CD14-positive monocyte (primary cell): ENCODE measurements at regions not wholly inside any gene's neighbourhood (a gene's known extent, or its start where the extent isn't known, plus 50 kb on each side); places are given as distances from the start of the nearest gene placed in this dataset.

Experiments used
- DNase-seq, 3 donors: peaks; one replicate each; pipeline ENCODE4 v3.0.0-alpha.2; 2011 to 2022
- H2AFZ ChIP-seq: 2 replicates; pipeline ENCODE4 v1.6.0; 2012; ENCODE audit warnings: mild to moderate bottlenecking, low read depth, low read length, inconsistent platforms; ENCODE audit not compliant: insufficient read depth, poor library complexity, severe bottlenecking
- H3K27ac ChIP-seq, 2 donors: 1 replicate in 1 of 2; 2 replicates in 1 of 2; pipeline ENCODE4 v1.5.1; 2012 to 2013; ENCODE audit warnings: low read length in 2 of 2, control low read depth in 1 of 2, inconsistent platforms in 1 of 2, low read depth in 1 of 2, mild to moderate bottlenecking in 1 of 2
- H3K27me3 ChIP-seq, 2 donors: one replicate each; pipeline versions ENCODE4 v1.6.0 to v1.6.1; 2011 to 2013; ENCODE audit warnings: low read length in 2 of 2; ENCODE audit not compliant: control insufficient read depth in 2 of 2, insufficient read depth in 2 of 2
- H3K36me3 ChIP-seq, 2 donors: replicated peaks in 1 of 2; 1 replicate in 1 of 2; 2 replicates in 1 of 2; pipeline versions ENCODE4 v1.5.1 to v1.6.1; 2012 to 2013; ENCODE audit warnings: low read length in 2 of 2, control low read depth in 1 of 2, inconsistent platforms in 1 of 2, mild to moderate bottlenecking in 1 of 2; ENCODE audit not compliant: insufficient read depth in 2 of 2, control insufficient read depth in 1 of 2
- H3K4me1 ChIP-seq, 2 donors: 1 replicate in 1 of 2; 2 replicates in 1 of 2; pipeline versions ENCODE4 v1.5.1 to v1.6.1; 2012 to 2013; ENCODE audit warnings: low read length in 2 of 2, control low read depth in 1 of 2, inconsistent platforms in 1 of 2, mild to moderate bottlenecking in 1 of 2, moderate library complexity in 1 of 2; ENCODE audit not compliant: insufficient read depth in 2 of 2, control insufficient read depth in 1 of 2
- H3K4me2 ChIP-seq: replicated peaks from 2 replicates; pipeline ENCODE3; 2012; ENCODE audit warnings: low read length, moderate library complexity, mild to moderate bottlenecking; ENCODE audit not compliant: poor library complexity, severe bottlenecking; ENCODE audit errors: extremely low read depth
- H3K4me3 ChIP-seq, 3 experiments: fragments of 200-600 bp in 1 of 3; sonication (generic) in 1 of 3; replicated peaks in 1 of 3; 1 replicate in 2 of 3; 2 replicates in 1 of 3; pipeline ENCODE4 v1.5.1; 2011 to 2013; ENCODE audit warnings: low read length in 3 of 3, mild to moderate bottlenecking in 3 of 3, control low read depth in 2 of 3, low read depth in 2 of 3, inconsistent platforms in 1 of 3, moderate library complexity in 1 of 3
- H3K79me2 ChIP-seq: 2 replicates; pipeline ENCODE4 v1.6.0; 2012; ENCODE audit warnings: mild to moderate bottlenecking, control low read depth, inconsistent platforms, low read length, moderate library complexity; ENCODE audit not compliant: insufficient read depth
- H3K9ac ChIP-seq: 2 replicates; pipeline ENCODE4 v1.6.0; 2017; ENCODE audit warnings: low read length, mild to moderate bottlenecking; ENCODE audit not compliant: insufficient read depth, poor library complexity, severe bottlenecking
- H3K9me3 ChIP-seq, 2 donors: replicated peaks in 1 of 2; 1 replicate in 1 of 2; 2 replicates in 1 of 2; pipeline versions ENCODE4 v1.5.1 to v1.6.1; 2012 to 2013; ENCODE audit warnings: low read length in 2 of 2, control low read depth in 1 of 2; ENCODE audit not compliant: control insufficient read depth in 1 of 2, insufficient read depth in 1 of 2
- H4K20me1 ChIP-seq: 2 replicates; pipeline ENCODE4 v1.6.0; 2012; ENCODE audit warnings: mild to moderate bottlenecking, low read length, control low read depth, moderate library complexity; ENCODE audit not compliant: insufficient read depth
- H3K27ac Mint-ChIP-seq, 7 donors: one replicate each; pipeline ENCODE4 v1.8.0; 2020; ENCODE audit warnings: mild to moderate bottlenecking in 7 of 7, mixed read lengths in 7 of 7, moderate library complexity in 6 of 7, inconsistent platforms in 2 of 7
- H3K27me3 Mint-ChIP-seq, 3 donors: one replicate each; pipeline ENCODE4 v1.8.0; 2021 to 2022; ENCODE audit warnings: low read depth in 3 of 3, mild to moderate bottlenecking in 3 of 3, mixed read lengths in 3 of 3, moderate library complexity in 3 of 3, inconsistent platforms in 1 of 3
- H3K36me3 Mint-ChIP-seq, 2 donors: one replicate each; pipeline ENCODE4 v1.8.0; 2020; ENCODE audit warnings: mixed read lengths in 2 of 2, inconsistent platforms in 1 of 2, mild to moderate bottlenecking in 1 of 2
- H3K4me1 Mint-ChIP-seq: one replicate; pipeline ENCODE4 v1.8.0; 2020; ENCODE audit warnings: mild to moderate bottlenecking, mixed read lengths
- H3K4me3 Mint-ChIP-seq, 2 donors: one replicate each; pipeline ENCODE4 v1.8.0; 2020; ENCODE audit warnings: mild to moderate bottlenecking in 2 of 2, mixed read lengths in 2 of 2, moderate library complexity in 1 of 2
- H3K9me3 Mint-ChIP-seq, 7 donors: one replicate each; pipeline ENCODE4 v1.8.0; 2020 to 2022; ENCODE audit warnings: mixed read lengths in 7 of 7, mild to moderate bottlenecking in 6 of 7, moderate library complexity in 6 of 7, inconsistent platforms in 2 of 7
- CTCF ChIP-seq: fragments of 200-600 bp; IDR thresholded peaks from one replicate; pipeline ENCODE4 v1.8.0; 2022; ENCODE audit warnings: antibody characterized with exemption, mild to moderate bottlenecking
- WGBS: methylation state at CpG from one replicate; pipeline ENCODE4 v1.1.5; 2013; ENCODE audit warnings: missing lambda C conversion rate; ENCODE audit not compliant: insufficient coverage; 5-methylcytosine and 5-hydroxymethylcytosine counted together
- intact Hi-C, 2 donors: fragments of 100-400 bp; cut with micrococcal nuclease; formaldehyde crosslinking; loops; one replicate each; pipeline versions ENCODE4 v1.15.0 to v1.15.1; 2023

DNA sequence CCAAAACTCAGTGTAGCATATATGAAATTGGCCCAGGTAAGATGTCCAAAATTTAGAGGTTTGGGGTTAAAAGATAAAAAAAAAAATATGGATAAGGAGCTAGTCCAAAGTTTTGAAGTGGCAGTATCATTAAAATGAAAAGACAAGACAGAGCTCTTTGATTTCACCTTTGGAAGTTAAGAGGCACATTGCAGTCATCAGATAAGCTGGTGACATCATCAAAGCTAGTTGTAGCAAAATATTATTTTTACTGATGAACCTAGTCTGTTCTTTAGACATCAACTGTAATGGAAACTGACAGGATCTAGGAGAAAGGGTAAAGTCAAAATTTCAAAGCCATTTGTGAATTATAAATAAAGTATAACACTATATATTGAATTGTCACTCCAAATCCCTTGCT, 603.7 kb upstream of the CDH8 start:
- H3K4me3 ChIP-seq: no peak overlapping the region
- no peak overlapping the region for H3K9ac ChIP-seq
- no peaks in the 10 kb centered on the region for H3K79me2 ChIP-seq
- H4K20me1 ChIP-seq: no peaks in the 10 kb centered on the region
- peaks cover 0 to 15% (median 8%) of the 10 kb centered on the region in 7 donors for H3K9me3 Mint-ChIP-seq
- no peaks in the 10 kb centered on the region for H3K36me3 Mint-ChIP-seq
- intact Hi-C loops: no loop called here
- no peaks in the 10 kb centered on the region for H3K36me3 ChIP-seq
- no peak overlapping the region for H2AFZ ChIP-seq
- H3K4me1 Mint-ChIP-seq: no peaks in the 10 kb centered on the region
- H3K27me3 Mint-ChIP-seq: no peaks in the 10 kb centered on the region
- H3K4me3 Mint-ChIP-seq: no peak overlapping the region
- no peak for TF ChIP-seq CTCF
- H3K27ac ChIP-seq: no peak overlapping the region
- no peak overlapping the region for H3K4me2 ChIP-seq
- H3K27me3 ChIP-seq: no peaks in the 10 kb centered on the region
- peaks cover 5 to 8% of the 10 kb centered on the region in 2 donors for H3K9me3 ChIP-seq
- no peaks in the 10 kb centered on the region for H3K4me1 ChIP-seq
- no peak for DNase-seq
- no peak overlapping the region for H3K27ac Mint-ChIP-seq

GRCh38 chr16:62638964-62639870, 603.0 kb upstream of the CDH8 start:
- DNase-seq: no peak
- no peak overlapping the region for H3K4me2 ChIP-seq
- Mint-ChIP-seq H3K4me3 (no peak overlapping the region), H3K27me3 (no peaks in the 10 kb centered on the region), H3K27ac (no peak overlapping the region), H3K4me1 (no peaks in the 10 kb centered on the region), H3K9me3 (peaks cover 0 to 11% (median 7%) of the 10 kb centered on the region in 7 donors), H3K36me3 (no peaks in the 10 kb centered on the region)
- H3K27ac ChIP-seq: no peak overlapping the region
- intact Hi-C loops: no loop called here
- H3K9ac ChIP-seq: no peak overlapping the region
- no peaks in the 10 kb centered on the region for H3K4me1 ChIP-seq
- H3K79me2 ChIP-seq: no peaks in the 10 kb centered on the region
- peaks cover 3 to 8% of the 10 kb centered on the region in 2 donors for H3K9me3 ChIP-seq
- H4K20me1 ChIP-seq: no peaks in the 10 kb centered on the region
- no peaks in the 10 kb centered on the region for H3K27me3 ChIP-seq
- H3K4me3 ChIP-seq: no peak overlapping the region
- H2AFZ ChIP-seq: no peak overlapping the region
- 13% methylated on average over 2 of the region's 5 CpGs for WGBS
- TF ChIP-seq CTCF: no peak
- no peaks in the 10 kb centered on the region for H3K36me3 ChIP-seq
